ENCODE measurements at regions not wholly inside any gene's neighbourhood (a gene's known extent, or its start where the extent isn't known, plus 50 kb on each side); places are given as distances from the start of the nearest gene placed in this dataset.

- TF ChIP-seq CTCF (IDR thresholded peaks at IDR 0.05) (no peak), EP300 (IDR thresholded peaks at IDR 0.05) (no peak), POLR2A (IDR thresholded peaks at IDR 0.05) (no peak)
These were observed 343.8 kb downstream of the GBA3 start for GRCh38 chr4:23036503-23036902.
